Loucy (cell line): ENCODE measurements at regions not wholly inside any gene's neighbourhood (a gene's known extent, or its start where the extent isn't known, plus 50 kb on each side); places are given as distances from the start of the nearest gene placed in this dataset.

ENCODE experiments used
- EZH2phosphoT487 ChIP-seq: fragments of 200-600 bp; IDR thresholded peaks from 2 replicates; pipeline ENCODE4 v1.6.1; 2018; ENCODE audit warnings: antibody characterized with exemption, mild to moderate bottlenecking, moderate library complexity, borderline replicate concordance
- TF ChIP-seq, protein P1 (sequence below): fragments of 200-600 bp; sonication (generic); conservative IDR thresholded peaks from 2 replicates; pipeline ENCODE4 v1.5.1; 2014; ENCODE audit warnings: mild to moderate bottlenecking, antibody characterized with exemption, low read length

DNA sequence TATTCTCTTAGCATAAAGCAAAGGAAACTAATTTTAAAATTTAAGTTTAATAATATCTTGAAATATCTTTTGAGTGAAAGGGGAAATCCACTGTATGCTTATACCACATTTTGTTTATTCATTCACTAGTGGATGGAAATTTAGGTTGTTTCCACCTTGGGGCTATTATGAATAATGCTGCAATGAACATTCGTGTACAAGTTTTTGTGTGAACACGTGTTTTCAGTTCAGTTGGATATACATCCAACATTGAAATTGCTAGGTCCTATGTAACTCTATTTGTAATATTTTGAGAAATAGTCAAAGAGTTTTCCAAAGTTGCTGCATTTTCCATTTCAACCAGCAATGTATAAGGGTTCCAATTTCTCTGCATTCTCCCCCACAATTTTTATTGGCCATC is 83.7 kb upstream of the ETV6 start:
- TF ChIP-seq, protein P1, sequence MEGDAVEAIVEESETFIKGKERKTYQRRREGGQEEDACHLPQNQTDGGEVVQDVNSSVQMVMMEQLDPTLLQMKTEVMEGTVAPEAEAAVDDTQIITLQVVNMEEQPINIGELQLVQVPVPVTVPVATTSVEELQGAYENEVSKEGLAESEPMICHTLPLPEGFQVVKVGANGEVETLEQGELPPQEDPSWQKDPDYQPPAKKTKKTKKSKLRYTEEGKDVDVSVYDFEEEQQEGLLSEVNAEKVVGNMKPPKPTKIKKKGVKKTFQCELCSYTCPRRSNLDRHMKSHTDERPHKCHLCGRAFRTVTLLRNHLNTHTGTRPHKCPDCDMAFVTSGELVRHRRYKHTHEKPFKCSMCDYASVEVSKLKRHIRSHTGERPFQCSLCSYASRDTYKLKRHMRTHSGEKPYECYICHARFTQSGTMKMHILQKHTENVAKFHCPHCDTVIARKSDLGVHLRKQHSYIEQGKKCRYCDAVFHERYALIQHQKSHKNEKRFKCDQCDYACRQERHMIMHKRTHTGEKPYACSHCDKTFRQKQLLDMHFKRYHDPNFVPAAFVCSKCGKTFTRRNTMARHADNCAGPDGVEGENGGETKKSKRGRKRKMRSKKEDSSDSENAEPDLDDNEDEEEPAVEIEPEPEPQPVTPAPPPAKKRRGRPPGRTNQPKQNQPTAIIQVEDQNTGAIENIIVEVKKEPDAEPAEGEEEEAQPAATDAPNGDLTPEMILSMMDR = no peak
- no peak for TF ChIP-seq EZH2phosphoT487
